ENCODE measurements at regions not wholly inside any gene's neighbourhood (a gene's known extent, or its start where the extent isn't known, plus 50 kb on each side); places are given as distances from the start of the nearest gene placed in this dataset.
"Not testable (repeated sequence)": the region's sequence is repeated elsewhere in the genome, so short reads cannot be mapped to it uniquely, and the experiment has no call there.

GRCh38 chr13:90261343-90261742, 1086.1 kb upstream of the MIR17HG start:
- no peak for DNase-seq (ENCODE audit: low spot score)

DNA sequence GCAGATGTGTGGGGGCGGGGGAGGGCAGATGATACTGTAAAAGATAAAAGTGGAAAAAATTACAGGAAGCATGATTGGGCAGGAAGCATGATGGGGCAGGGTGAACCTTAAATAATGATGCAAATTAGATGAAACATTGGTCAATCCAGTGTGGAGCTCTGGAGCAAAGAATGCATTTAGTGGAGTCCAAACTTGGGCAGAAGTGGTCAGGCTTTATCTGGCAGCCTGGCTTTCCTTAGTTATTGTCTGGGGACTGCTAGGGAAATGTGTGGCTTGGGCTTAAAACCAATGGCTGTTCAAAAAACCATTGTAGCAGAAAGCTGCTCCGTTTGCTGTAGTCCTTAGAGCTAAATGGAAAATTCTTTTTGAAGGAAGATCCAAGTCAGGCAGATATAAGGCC, 1077.3 kb upstream of the MIR17HG start:
- TF ChIP-seq, protein P1, sequence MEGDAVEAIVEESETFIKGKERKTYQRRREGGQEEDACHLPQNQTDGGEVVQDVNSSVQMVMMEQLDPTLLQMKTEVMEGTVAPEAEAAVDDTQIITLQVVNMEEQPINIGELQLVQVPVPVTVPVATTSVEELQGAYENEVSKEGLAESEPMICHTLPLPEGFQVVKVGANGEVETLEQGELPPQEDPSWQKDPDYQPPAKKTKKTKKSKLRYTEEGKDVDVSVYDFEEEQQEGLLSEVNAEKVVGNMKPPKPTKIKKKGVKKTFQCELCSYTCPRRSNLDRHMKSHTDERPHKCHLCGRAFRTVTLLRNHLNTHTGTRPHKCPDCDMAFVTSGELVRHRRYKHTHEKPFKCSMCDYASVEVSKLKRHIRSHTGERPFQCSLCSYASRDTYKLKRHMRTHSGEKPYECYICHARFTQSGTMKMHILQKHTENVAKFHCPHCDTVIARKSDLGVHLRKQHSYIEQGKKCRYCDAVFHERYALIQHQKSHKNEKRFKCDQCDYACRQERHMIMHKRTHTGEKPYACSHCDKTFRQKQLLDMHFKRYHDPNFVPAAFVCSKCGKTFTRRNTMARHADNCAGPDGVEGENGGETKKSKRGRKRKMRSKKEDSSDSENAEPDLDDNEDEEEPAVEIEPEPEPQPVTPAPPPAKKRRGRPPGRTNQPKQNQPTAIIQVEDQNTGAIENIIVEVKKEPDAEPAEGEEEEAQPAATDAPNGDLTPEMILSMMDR (IDR thresholded peaks at IDR 0.05; ENCODE audit: extremely low read depth, missing control alignments): no peak
- DNase-seq (ENCODE audit: low spot score): no peak

More at GRCh38 chr13:90261343-90261742, 1086.1 kb upstream of the MIR17HG start:
- TF ChIP-seq, protein P1 (IDR thresholded peaks at IDR 0.05; ENCODE audit: extremely low read depth, missing control alignments): no peak

DNA sequence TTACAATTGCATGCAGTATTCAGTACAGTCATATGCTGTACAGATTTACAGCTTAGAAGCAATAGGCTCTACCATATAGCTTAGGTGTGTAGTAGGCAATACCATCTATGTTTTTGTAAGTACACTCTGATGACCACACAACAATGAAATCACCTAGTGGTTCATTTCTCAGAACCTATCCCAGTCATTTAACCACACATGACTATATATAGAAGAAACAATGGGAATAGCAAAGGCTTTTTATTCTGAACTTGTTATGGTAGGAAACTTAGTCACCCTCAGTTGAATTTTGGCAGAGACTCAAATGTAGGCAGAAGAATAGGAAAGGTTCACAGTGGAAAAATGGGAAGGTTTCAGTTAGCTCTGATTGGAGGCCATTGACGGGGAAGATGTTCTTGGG, 1075.1 kb upstream of the MIR17HG start:
- no peak for DNase-seq (ENCODE audit: low spot score)
- TF ChIP-seq, protein P1 (IDR thresholded peaks at IDR 0.05; ENCODE audit: extremely low read depth, missing control alignments): no peak

DNA sequence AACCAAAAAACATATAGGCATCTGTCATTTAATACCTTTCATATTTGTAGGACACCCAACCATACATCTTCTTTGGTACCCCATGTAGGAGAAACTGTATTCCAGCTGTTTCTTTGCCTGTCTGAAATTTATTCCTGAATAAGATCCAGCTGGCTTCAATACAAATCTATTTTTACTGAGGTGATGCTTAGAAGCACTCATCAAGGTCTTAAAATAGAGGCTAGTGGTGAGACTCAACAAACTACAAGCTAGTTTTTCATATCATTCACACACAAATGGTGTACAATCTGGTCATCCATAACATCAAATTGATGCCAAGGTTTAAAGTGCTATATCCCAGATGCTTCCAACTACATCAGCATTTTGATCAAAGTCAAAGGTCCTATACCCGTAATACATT, 1071.3 kb upstream of the MIR17HG start:
- DNase-seq (ENCODE audit: low spot score): no peak
- TF ChIP-seq, protein P1 (IDR thresholded peaks at IDR 0.05; ENCODE audit: extremely low read depth, missing control alignments): no peak

- DNase-seq (ENCODE audit: low spot score): not testable (repeated sequence)
Measured at GRCh38 chr13:90278231-90278630, 1069.3 kb upstream of the MIR17HG start.

DNA sequence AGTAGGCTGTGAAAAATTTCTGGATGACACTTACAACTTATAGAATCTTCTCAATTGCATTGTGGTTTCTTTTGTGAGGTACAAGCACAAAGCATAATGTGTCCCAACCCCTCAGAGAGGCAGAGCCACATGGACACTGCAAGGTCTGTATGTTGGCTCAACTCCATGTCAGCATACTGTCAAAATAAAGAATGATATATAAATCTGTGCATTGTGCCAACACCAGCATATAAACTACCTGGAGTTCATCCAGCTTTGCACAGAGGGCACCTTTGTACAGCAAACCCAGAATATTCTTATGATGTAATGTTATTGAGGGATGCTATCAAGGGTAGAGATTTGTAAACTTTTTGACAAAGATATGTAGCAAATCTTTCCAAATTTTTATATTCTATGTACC, 1065.8 kb upstream of the MIR17HG start:
- no peak for DNase-seq (ENCODE audit: low spot score)

DNA sequence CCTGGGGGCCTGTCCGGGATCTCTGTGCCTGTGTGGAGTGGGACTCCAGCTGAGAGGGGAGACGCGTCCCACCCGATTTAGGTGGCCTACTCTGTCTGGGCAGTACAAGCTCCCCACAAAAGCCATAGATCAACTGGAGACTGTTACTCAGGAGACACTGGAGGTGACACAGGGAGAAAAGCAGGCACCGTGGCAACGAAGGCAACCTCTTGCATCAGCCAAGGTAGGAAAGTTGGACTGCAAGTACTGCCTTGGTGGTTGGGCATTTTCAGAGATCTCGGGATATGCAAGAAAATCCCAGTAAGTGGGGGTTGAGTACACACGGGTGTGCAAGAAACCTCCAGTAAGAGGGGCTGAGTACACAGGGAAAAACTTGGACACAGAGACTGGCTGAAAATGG, 1060.0 kb upstream of the MIR17HG start:
- DNase-seq (ENCODE audit: low spot score): no peak
- TF ChIP-seq, protein P1 (IDR thresholded peaks at IDR 0.05; ENCODE audit: extremely low read depth, missing control alignments): no peak

More for the DNA sequence above, 1065.8 kb upstream of the MIR17HG start:
- TF ChIP-seq, protein P1 (IDR thresholded peaks at IDR 0.05; ENCODE audit: extremely low read depth, missing control alignments): no peak

DNA sequence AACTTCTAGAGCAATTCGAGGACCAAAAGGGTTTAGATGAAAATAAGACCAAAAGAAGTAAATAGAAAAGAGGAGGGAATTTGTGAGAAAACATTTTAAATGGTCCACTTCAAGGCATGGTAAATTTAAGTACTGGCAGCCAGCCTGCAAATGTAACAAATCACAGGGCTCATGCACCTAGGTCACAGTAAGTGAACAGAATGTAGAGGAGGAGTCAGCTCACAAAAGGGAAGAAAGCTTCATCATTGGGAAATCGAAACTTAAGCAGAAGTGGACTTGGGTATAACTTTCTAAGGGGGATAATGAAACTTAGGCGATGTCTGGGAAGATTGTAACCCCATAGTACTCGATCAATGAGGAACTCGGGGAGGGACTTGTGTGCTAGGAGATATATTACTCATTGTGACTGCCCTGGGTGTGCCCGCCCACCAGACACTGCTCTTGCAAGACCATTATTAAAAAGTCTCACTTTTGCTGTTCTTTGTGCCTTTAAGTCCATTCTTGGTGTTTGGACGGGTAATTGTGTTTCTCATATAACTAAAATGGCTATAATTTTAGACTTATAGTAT, 1053.6 kb upstream of the MIR17HG start:
- TF ChIP-seq, protein P1 (IDR thresholded peaks at IDR 0.05; ENCODE audit: extremely low read depth, missing control alignments): no peak
- DNase-seq (ENCODE audit: low spot score): no peak
